Suprapubic skin (tissue), 4 donors: ENCODE measurements at regions not wholly inside any gene's neighbourhood (a gene's known extent, or its start where the extent isn't known, plus 50 kb on each side); places are given as distances from the start of the nearest gene placed in this dataset.

ENCODE experiments used
- DNase-seq, 2 donors: peaks; one replicate each; pipeline ENCODE4 v3.0.0-alpha.2; 2019; ENCODE audit warnings: low spot score in 2 of 2
- H3K27ac ChIP-seq: fragments of 200-600 bp; sonication (generic); one replicate; pipeline ENCODE4 v1.5.1; 2019
- H3K27me3 ChIP-seq: fragments of 200-600 bp; sonication (generic); one replicate; pipeline ENCODE4 v1.5.1; 2019
- H3K36me3 ChIP-seq: fragments of 200-600 bp; sonication (generic); one replicate; pipeline ENCODE4 v1.5.1; 2019
- H3K4me1 ChIP-seq: fragments of 200-600 bp; sonication (generic); one replicate; pipeline ENCODE4 v1.5.1; 2019
- H3K4me3 ChIP-seq: fragments of 200-600 bp; sonication (generic); one replicate; pipeline ENCODE4 v1.5.1; 2019; ENCODE audit warnings: mild to moderate bottlenecking
- H3K9me3 ChIP-seq: fragments of 200-600 bp; sonication (generic); one replicate; pipeline ENCODE4 v1.5.1; 2019
- EP300 ChIP-seq: sonication (generic); formaldehyde crosslinking; IDR thresholded peaks from one replicate; pipeline ENCODE4 v1.6.1; 2017; ENCODE audit warnings: antibody characterized with exemption
- POLR2A ChIP-seq, 2 donors: fragments of 450-650 bp; IDR thresholded peaks; one replicate each; pipeline ENCODE4 v1.6.1; 2017; ENCODE audit warnings: antibody characterized with exemption in 2 of 2, mild to moderate bottlenecking in 2 of 2, moderate library complexity in 2 of 2
- POLR2AphosphoS5 ChIP-seq, 3 donors: sonication (generic); formaldehyde crosslinking; IDR thresholded peaks; one replicate each; pipeline ENCODE4 v1.6.1; 2017; ENCODE audit warnings: antibody characterized with exemption in 3 of 3
- WGBS: methylation state at CpG from one replicate; pipeline ENCODE4 v1.1.5; 2018; 5-methylcytosine and 5-hydroxymethylcytosine counted together
- TF ChIP-seq, protein P1 (sequence below), 2 donors: fragments of 200-600 bp in 1 of 2; fragments of 450-650 bp in 1 of 2; sonication (generic) in 1 of 2; IDR thresholded peaks; one replicate each; pipeline ENCODE4 v1.5.1; 2016 to 2019; ENCODE audit warnings: antibody characterized with exemption in 2 of 2, mild to moderate bottlenecking in 1 of 2, moderate library complexity in 1 of 2

GRCh38 chr15:36059596-36059995, 513.6 kb upstream of the DPH6 start:
- DNase-seq, result no peak

GRCh38 chr15:36062357-36062756, 516.4 kb upstream of the DPH6 start:
- DNase-seq, result no peak
- Histone ChIP-seq H3K9me3 (no peaks in the 10 kb centered on the region), H3K36me3 (no peaks in the 10 kb centered on the region), H3K27ac (no peak overlapping the region), H3K27me3 (no peaks in the 10 kb centered on the region), H3K4me3 (no peak overlapping the region), H3K4me1 (peaks cover 4% of the 10 kb centered on the region)
- WGBS, result 91% methylated on average over 4 of the region's 4 CpGs
- no peak for TF ChIP-seq POLR2A (IDR thresholded peaks at IDR 0.05)
- no peak for TF ChIP-seq POLR2AphosphoS5 (IDR thresholded peaks at IDR 0.05)
- TF ChIP-seq, protein P1, sequence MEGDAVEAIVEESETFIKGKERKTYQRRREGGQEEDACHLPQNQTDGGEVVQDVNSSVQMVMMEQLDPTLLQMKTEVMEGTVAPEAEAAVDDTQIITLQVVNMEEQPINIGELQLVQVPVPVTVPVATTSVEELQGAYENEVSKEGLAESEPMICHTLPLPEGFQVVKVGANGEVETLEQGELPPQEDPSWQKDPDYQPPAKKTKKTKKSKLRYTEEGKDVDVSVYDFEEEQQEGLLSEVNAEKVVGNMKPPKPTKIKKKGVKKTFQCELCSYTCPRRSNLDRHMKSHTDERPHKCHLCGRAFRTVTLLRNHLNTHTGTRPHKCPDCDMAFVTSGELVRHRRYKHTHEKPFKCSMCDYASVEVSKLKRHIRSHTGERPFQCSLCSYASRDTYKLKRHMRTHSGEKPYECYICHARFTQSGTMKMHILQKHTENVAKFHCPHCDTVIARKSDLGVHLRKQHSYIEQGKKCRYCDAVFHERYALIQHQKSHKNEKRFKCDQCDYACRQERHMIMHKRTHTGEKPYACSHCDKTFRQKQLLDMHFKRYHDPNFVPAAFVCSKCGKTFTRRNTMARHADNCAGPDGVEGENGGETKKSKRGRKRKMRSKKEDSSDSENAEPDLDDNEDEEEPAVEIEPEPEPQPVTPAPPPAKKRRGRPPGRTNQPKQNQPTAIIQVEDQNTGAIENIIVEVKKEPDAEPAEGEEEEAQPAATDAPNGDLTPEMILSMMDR (IDR thresholded peaks at IDR 0.05), result no peak
- no peak for TF ChIP-seq EP300

More at GRCh38 chr15:36059596-36059995, 513.6 kb upstream of the DPH6 start:
- H3K4me3 ChIP-seq, result no peak overlapping the region
- no peak for TF ChIP-seq EP300
- TF ChIP-seq, protein P1 (IDR thresholded peaks at IDR 0.05), result no peak
- no peak for TF ChIP-seq POLR2AphosphoS5 (IDR thresholded peaks at IDR 0.05)
- no peak for TF ChIP-seq POLR2A (IDR thresholded peaks at IDR 0.05)
- H3K27me3 ChIP-seq, result no peaks in the 10 kb centered on the region
- H3K9me3 ChIP-seq, result no peaks in the 10 kb centered on the region
- 82% methylated on average over 3 of the region's 3 CpGs for WGBS
- H3K36me3 ChIP-seq, result no peaks in the 10 kb centered on the region
- H3K27ac ChIP-seq, result no peak overlapping the region
- no peaks in the 10 kb centered on the region for H3K4me1 ChIP-seq

DNA sequence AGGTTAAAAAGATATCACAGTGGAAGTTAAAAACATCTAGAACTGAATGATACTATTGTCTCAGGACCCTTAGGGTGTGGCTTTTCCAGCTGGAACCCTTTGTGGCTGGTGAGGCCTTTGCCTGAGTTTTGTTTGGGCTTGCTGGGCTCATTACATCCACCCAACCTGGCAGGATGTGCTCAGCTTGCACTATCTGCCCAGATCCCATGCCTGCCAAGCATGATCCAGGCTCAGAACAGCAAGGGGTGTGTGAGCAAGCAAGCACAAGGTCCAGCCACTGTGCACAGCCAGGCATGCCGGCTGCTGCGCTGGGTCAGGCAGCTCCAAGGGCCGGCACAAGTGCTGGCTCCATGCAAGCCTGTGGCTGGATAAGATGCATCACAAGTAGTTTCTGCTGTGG, 512.7 kb upstream of the CDIN1 start:
- H3K9me3 ChIP-seq, result no peaks in the 10 kb centered on the region
- H3K27ac ChIP-seq, result no peak overlapping the region
- TF ChIP-seq, protein P1 (IDR thresholded peaks at IDR 0.05), result no peak
- TF ChIP-seq POLR2A (IDR thresholded peaks at IDR 0.05) (no peak), POLR2AphosphoS5 (IDR thresholded peaks at IDR 0.05) (no peak), EP300 (no peak)
- no peak overlapping the region for H3K4me3 ChIP-seq
- no peaks in the 10 kb centered on the region for H3K36me3 ChIP-seq
- DNase-seq, result no peak
- WGBS, result 30% methylated on average over 2 of the region's 3 CpGs
- no peaks in the 10 kb centered on the region for H3K27me3 ChIP-seq
- peaks cover 4% of the 10 kb centered on the region for H3K4me1 ChIP-seq

GRCh38 chr15:36067483-36068274, 511.7 kb upstream of the CDIN1 start:
- Histone ChIP-seq H3K9me3 (no peaks in the 10 kb centered on the region), H3K4me3 (no peak overlapping the region), H3K27ac (no peak overlapping the region), H3K4me1 (peaks cover 4% of the 10 kb centered on the region), H3K27me3 (no peaks in the 10 kb centered on the region), H3K36me3 (no peaks in the 10 kb centered on the region)
- no peak for TF ChIP-seq POLR2AphosphoS5 (IDR thresholded peaks at IDR 0.05)
- TF ChIP-seq, protein P1 (IDR thresholded peaks at IDR 0.05), result no peak
- TF ChIP-seq POLR2A (IDR thresholded peaks at IDR 0.05), result no peak
- no peak for TF ChIP-seq EP300
- 82% methylated on average over 20 of the region's 21 CpGs for WGBS
- no peak for DNase-seq

GRCh38 chr15:36075333-36075732, 504.1 kb upstream of the CDIN1 start:
- no peaks in the 10 kb centered on the region for H3K27me3 ChIP-seq
- H3K4me3 ChIP-seq, result no peak overlapping the region
- H3K9me3 ChIP-seq, result no peaks in the 10 kb centered on the region
- no peak overlapping the region for H3K27ac ChIP-seq
- H3K4me1 ChIP-seq, result no peaks in the 10 kb centered on the region
- no peaks in the 10 kb centered on the region for H3K36me3 ChIP-seq
- TF ChIP-seq EP300 (no peak), POLR2A (IDR thresholded peaks at IDR 0.05) (no peak), POLR2AphosphoS5 (IDR thresholded peaks at IDR 0.05) (no peak)
- TF ChIP-seq, protein P1 (IDR thresholded peaks at IDR 0.05), result no peak
- no peak for DNase-seq
